GM23338 (cell line): ENCODE measurements at regions not wholly inside any gene's neighbourhood (a gene's known extent, or its start where the extent isn't known, plus 50 kb on each side); places are given as distances from the start of the nearest gene placed in this dataset.

Experiments used
- ATAC-seq: fragments of 200-7000 bp; cut with Tn5 transposase; 3 replicates; pipeline ENCODE4 v1.9.1; 2020
- DNase-seq: peaks from one replicate; pipeline ENCODE4 v3.0.0-alpha.2; 2015; ENCODE audit warnings: low spot score
- H2AFZ ChIP-seq: fragments of 200-600 bp; sonication (generic); 2 replicates; pipeline ENCODE4 v1.8.0; 2016; ENCODE audit warnings: antibody characterized with exemption, mild to moderate bottlenecking, moderate library complexity
- H3F3A ChIP-seq: fragments of 200-600 bp; sonication (generic); replicated peaks from 2 replicates; pipeline ENCODE4 v1.8.0; 2017; ENCODE audit warnings: antibody characterized with exemption, mixed run types, low read depth
- H3K27ac ChIP-seq: fragments of 200-600 bp; sonication (generic); 2 replicates; pipeline ENCODE4 v1.6.1; 2016; ENCODE audit warnings: low read depth
- H3K27me3 ChIP-seq: fragments of 200-600 bp; sonication (generic); 2 replicates; pipeline ENCODE4 v1.8.0; 2016; ENCODE audit warnings: mild to moderate bottlenecking, mixed run types, moderate library complexity; ENCODE audit not compliant: insufficient read depth
- H3K36me3 ChIP-seq: fragments of 200-600 bp; sonication (generic); 2 replicates; pipeline ENCODE4 v1.8.0; 2016; ENCODE audit warnings: mild to moderate bottlenecking; ENCODE audit not compliant: insufficient read depth
- H3K4me1 ChIP-seq: fragments of 200-600 bp; sonication (generic); 2 replicates; pipeline ENCODE4 v1.8.0; 2016; ENCODE audit warnings: mild to moderate bottlenecking, moderate library complexity; ENCODE audit not compliant: insufficient read depth
- H3K4me2 ChIP-seq: fragments of 200-600 bp; sonication (generic); 2 replicates; pipeline ENCODE4 v1.7.1; 2017; ENCODE audit warnings: mixed run types
- H3K4me3 ChIP-seq: fragments of 200-600 bp; sonication (generic); 2 replicates; pipeline ENCODE4 v1.6.1; 2016; ENCODE audit warnings: mixed run types
- H3K79me2 ChIP-seq: fragments of 200-600 bp; sonication (generic); replicated peaks from 2 replicates; pipeline ENCODE4 v1.8.0; 2017; ENCODE audit warnings: mild to moderate bottlenecking; ENCODE audit not compliant: insufficient read depth
- H3K9me2 ChIP-seq: fragments of 200-600 bp; sonication (generic); 2 replicates; pipeline ENCODE4 v1.8.0; 2017; ENCODE audit not compliant: insufficient read depth
- H4K20me1 ChIP-seq: fragments of 200-600 bp; sonication (generic); replicated peaks from 2 replicates; pipeline ENCODE4 v1.8.0; 2017; ENCODE audit warnings: mild to moderate bottlenecking; ENCODE audit not compliant: insufficient read depth
- H3K27ac Mint-ChIP-seq: 2 replicates; pipeline ENCODE4 v1.8.0; 2020; ENCODE audit warnings: inconsistent platforms, mild to moderate bottlenecking, moderate library complexity, mixed read lengths
- H3K27me3 Mint-ChIP-seq: 3 replicates; pipeline ENCODE4 v1.8.0; 2022; ENCODE audit warnings: low read depth, mild to moderate bottlenecking, moderate library complexity, mixed read lengths, inconsistent platforms; ENCODE audit not compliant: insufficient read depth, poor library complexity
- H3K36me3 Mint-ChIP-seq: 3 replicates; pipeline ENCODE4 v1.8.0; 2021; ENCODE audit warnings: low read depth, mild to moderate bottlenecking, inconsistent platforms, moderate library complexity, mixed read lengths
- H3K4me1 Mint-ChIP-seq: 3 replicates; pipeline ENCODE4 v1.8.0; 2020; ENCODE audit warnings: mild to moderate bottlenecking, inconsistent platforms, mixed read lengths
- H3K4me3 Mint-ChIP-seq: 3 replicates; pipeline ENCODE4 v1.8.0; 2021; ENCODE audit warnings: moderate library complexity, mild to moderate bottlenecking, inconsistent platforms, mixed read lengths
- H3K9me3 Mint-ChIP-seq: 3 replicates; pipeline ENCODE4 v1.8.0; 2020; ENCODE audit warnings: moderate library complexity, mild to moderate bottlenecking, inconsistent platforms, mixed read lengths
- CTCF ChIP-seq, 2 experiments: fragments of 200-600 bp in 1 of 2; sonication (generic) in 1 of 2; conservative IDR thresholded peaks; 2 replicates each; pipeline versions ENCODE4 v1.5.1 to v1.6.1; 2016 to 2017; ENCODE audit warnings: antibody characterized with exemption in 2 of 2, low read depth in 2 of 2, mild to moderate bottlenecking in 2 of 2, moderate library complexity in 1 of 2
- JUNB ChIP-seq: IDR thresholded peaks from one replicate; pipeline ENCODE4 v1.6.1; 2016; ENCODE audit warnings: antibody characterized with exemption; ENCODE audit not compliant: unreplicated experiment
- NANOG ChIP-seq: IDR thresholded peaks from 2 replicates; pipeline ENCODE4 v1.6.1; 2016; ENCODE audit warnings: antibody characterized with exemption, borderline replicate concordance
- REST ChIP-seq: IDR thresholded peaks from one replicate; pipeline ENCODE4 v1.6.1; 2018; ENCODE audit warnings: antibody characterized with exemption; ENCODE audit not compliant: unreplicated experiment
- STAT1 ChIP-seq: IDR thresholded peaks from one replicate; pipeline ENCODE4 v1.6.1; 2016; ENCODE audit warnings: antibody characterized with exemption; ENCODE audit not compliant: unreplicated experiment
- ZNF114 ChIP-seq: fragments of 250-450 bp; sonication (Bioruptor Pico); IDR thresholded peaks from 2 replicates; pipeline ENCODE4 v1.5.0; 2020; ENCODE audit warnings: mild to moderate bottlenecking, moderate library complexity
- ZNF331 ChIP-seq: fragments of 250-450 bp; sonication (Bioruptor Pico); IDR thresholded peaks from 2 replicates; pipeline ENCODE4 v1.5.0; 2020; ENCODE audit warnings: low read depth, mild to moderate bottlenecking, moderate library complexity
- TF ChIP-seq, protein P1 (sequence below): IDR thresholded peaks from 2 replicates; pipeline ENCODE4 v1.6.1; 2016; ENCODE audit warnings: antibody characterized with exemption

DNA sequence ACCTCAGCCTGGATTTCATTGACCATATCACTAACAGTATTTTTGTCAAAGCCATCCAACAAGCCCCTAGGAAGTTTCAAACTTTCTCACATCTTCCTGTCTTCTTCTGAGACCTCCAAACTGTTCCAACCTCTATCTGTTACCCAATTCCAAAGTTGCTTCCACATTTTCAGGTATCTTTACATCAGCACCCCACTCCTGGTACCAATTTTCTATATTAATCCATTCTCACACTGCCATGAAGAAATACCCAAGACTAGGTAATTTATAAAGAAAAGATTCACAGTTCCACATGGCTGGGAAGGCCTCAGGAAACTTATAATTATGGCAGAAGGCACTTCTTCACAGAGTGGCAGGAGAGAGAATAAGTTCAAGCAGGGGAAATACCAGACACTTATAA is 571.9 kb upstream of the PHF14 start:
- DNase-seq (no peak), ATAC-seq (no peak)
- no peaks in the 10 kb centered on the region for H3K27me3 ChIP-seq
- Mint-ChIP-seq H3K4me3 (no peak overlapping the region), H3K9me3 (peaks cover 43% of the 10 kb centered on the region), H3K4me1 (no peaks in the 10 kb centered on the region), H3K27me3 (no peaks in the 10 kb centered on the region), H3K27ac (no peak overlapping the region), H3K36me3 (peaks cover 28% of the 10 kb centered on the region)
- no peak for TF ChIP-seq NANOG
- no peaks in the 10 kb centered on the region for H3K79me2 ChIP-seq
- H3K4me2 ChIP-seq: no peak overlapping the region
- H3F3A ChIP-seq: no peaks in the 10 kb centered on the region
- H4K20me1 ChIP-seq: no peaks in the 10 kb centered on the region
- H3K9me2 ChIP-seq: no peaks in the 10 kb centered on the region
- H3K36me3 ChIP-seq: peaks cover 4% of the 10 kb centered on the region; the same call in 1 of the 2 replicates
- H3K27ac ChIP-seq: no peak overlapping the region
- H2AFZ ChIP-seq: no peak overlapping the region
- no peak overlapping the region for H3K4me3 ChIP-seq
- no peaks in the 10 kb centered on the region; the same call in 1 of the 2 replicates for H3K4me1 ChIP-seq

DNA sequence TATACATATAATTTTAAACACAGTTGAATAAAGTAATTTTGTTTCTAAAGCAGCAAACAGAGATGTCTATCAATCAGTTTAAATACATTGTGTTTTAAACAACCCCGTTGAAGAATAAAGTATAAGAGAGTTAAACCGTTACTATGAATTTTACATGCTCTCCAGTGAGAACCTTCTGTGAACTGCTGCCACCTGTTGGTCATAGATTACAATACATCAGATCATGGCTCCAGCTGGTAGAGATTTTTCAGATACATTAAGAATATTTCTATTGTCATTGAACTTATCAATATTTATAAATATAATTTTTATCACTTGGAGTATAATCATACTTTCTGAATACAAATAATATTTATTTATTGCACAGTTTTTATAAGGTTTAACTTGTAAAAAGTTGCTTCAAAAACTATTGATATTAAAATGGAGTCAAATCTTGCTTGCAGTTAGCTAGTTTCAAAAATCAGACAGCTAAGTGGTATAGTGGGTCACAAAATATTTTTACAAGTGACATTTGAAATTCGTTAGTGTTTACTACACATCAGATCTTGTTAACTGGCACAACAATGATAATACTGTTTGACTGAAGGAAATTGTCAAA is 561.2 kb upstream of the PHF14 start:
- Mint-ChIP-seq H3K36me3 (no peaks in the 10 kb centered on the region), H3K27me3 (peaks cover 5% of the 10 kb centered on the region), H3K27ac (no peak overlapping the region), H3K4me3 (no peak overlapping the region), H3K4me1 (peaks cover 8% of the 10 kb centered on the region; the same call in 2 of the 3 replicates), H3K9me3 (no peaks in the 10 kb centered on the region)
- peak; percentile 40; the same call in 1 of the 3 replicates for ATAC-seq
- Histone ChIP-seq H2AFZ (no peak overlapping the region), H3K4me3 (no peak overlapping the region), H3K27ac (no peak overlapping the region), H3K27me3 (no peaks in the 10 kb centered on the region), H3K36me3 (no peaks in the 10 kb centered on the region), H3K9me2 (no peaks in the 10 kb centered on the region), H4K20me1 (no peaks in the 10 kb centered on the region), H3K4me2 (no peak overlapping the region), H3K4me1 (peaks cover 3% of the 10 kb centered on the region; the same call in 1 of the 2 replicates), H3F3A (no peaks in the 10 kb centered on the region), H3K79me2 (no peaks in the 10 kb centered on the region)
- TF ChIP-seq STAT1 (no peak), CTCF (conservative IDR thresholded peaks at IDR 0.05; ENCODE audit: low read depth in 2 of 2) (peak; percentile 70 to 74), JUNB (no peak)
- peak; percentile 59 for DNase-seq

GRCh38 chr7:10418985-10419384 is 554.7 kb upstream of the PHF14 start:
- Mint-ChIP-seq H3K27me3 (peaks cover 3% of the 10 kb centered on the region), H3K4me1 (peaks cover 8% of the 10 kb centered on the region), H3K36me3 (no peaks in the 10 kb centered on the region), H3K9me3 (no peaks in the 10 kb centered on the region), H3K4me3 (no peak overlapping the region), H3K27ac (no peak overlapping the region)
- Histone ChIP-seq H4K20me1 (no peaks in the 10 kb centered on the region), H3K9me2 (no peaks in the 10 kb centered on the region), H3K27ac (no peak overlapping the region), H3K27me3 (no peaks in the 10 kb centered on the region), H3K4me3 (no peak overlapping the region), H3K79me2 (no peaks in the 10 kb centered on the region), H3K36me3 (no peaks in the 10 kb centered on the region), H3K4me1 (peaks cover 12% of the 10 kb centered on the region; the same call in 1 of the 2 replicates), H3F3A (no peaks in the 10 kb centered on the region), H3K4me2 (no peak overlapping the region), H2AFZ (no peak overlapping the region)
- TF ChIP-seq, protein P1, sequence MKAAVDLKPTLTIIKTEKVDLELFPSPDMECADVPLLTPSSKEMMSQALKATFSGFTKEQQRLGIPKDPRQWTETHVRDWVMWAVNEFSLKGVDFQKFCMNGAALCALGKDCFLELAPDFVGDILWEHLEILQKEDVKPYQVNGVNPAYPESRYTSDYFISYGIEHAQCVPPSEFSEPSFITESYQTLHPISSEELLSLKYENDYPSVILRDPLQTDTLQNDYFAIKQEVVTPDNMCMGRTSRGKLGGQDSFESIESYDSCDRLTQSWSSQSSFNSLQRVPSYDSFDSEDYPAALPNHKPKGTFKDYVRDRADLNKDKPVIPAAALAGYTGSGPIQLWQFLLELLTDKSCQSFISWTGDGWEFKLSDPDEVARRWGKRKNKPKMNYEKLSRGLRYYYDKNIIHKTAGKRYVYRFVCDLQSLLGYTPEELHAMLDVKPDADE: no peak
- no peak for TF ChIP-seq ZNF114 (CRISPR knock-in tag)
- no peak for TF ChIP-seq REST
- TF ChIP-seq ZNF331 (CRISPR knock-in tag): no peak
- no peak for DNase-seq
- ATAC-seq: no peak
